ENCODE measurements at regions not wholly inside any gene's neighbourhood (a gene's known extent, or its start where the extent isn't known, plus 50 kb on each side); places are given as distances from the start of the nearest gene placed in this dataset.

DNA sequence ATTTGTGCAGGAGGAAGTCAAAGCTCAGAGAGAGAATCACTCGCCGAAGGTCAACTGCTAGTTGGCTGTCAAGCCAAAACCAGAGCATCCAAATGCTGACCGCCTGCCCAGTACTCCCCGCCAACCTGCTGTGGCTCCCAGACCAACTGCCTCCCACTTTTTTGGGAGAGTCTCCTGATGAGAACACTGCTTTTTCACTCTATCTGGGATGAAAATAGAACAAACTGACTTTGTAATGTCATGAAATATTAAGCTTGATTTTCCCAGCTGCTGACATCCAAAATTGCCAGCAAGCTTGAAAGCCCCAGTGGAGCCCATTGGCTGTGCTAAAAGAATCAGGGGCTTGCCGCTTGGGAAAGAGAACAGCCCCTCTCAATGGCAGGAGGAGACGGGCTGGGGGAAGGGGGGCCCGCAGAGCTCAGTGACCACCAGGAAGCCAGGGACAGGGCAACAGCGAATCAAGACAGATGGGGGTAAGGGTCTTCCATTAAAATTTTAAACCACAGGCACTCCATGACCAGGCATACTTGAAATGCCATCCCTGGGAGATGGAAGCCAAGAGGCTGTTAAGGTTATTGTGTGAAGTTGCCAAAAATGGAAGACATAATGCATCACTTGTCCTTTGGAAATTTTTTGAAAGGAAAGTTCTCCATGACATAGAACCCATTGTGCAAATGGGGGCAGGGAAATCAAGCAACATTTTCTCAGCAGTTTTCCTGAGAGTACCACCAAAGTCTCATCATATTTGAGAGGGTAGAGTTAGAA lies 125.7 kb upstream of the CDH5 start:
- no peak for DNase-seq

DNA sequence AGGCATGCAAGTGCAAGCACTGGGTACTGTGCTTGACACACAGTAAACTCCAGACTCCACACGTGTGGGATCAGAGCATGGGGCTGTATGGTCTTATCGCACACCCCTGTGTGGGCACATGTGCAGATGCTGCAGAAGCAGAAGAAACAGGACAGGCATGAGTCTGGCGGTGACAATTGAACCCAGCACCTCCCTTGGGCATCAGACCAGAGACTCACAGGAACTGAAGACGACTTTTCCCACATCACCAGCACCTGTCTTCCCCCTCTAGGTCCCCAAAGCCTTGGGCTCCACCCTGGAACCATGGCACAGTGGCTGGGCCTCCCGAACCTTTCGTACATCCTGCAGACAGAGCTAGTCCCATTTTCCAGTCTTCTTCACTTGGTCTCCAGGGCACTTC lies 126.4 kb upstream of the CDH5 start:
- no peak for DNase-seq

DNA sequence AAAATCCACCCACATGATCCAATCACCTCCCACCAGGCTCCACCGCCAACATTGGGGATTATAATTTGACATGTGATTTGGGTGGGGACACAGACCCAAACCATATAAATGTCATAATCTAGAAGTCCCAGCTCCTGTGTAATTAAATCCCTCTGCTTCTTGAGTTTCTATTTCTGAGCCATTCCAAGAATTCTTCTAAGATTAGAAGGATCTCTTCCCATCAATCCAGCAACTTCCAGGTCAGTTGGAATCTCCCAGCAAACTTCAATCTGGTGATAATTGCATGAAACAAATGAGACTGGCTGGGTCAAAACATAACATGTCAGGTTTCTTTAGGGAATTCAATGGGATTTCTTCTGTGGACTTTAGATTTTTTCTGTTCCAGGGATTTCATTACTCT lies 127.8 kb upstream of the CDH5 start:
- DNase-seq: no peak

DNA sequence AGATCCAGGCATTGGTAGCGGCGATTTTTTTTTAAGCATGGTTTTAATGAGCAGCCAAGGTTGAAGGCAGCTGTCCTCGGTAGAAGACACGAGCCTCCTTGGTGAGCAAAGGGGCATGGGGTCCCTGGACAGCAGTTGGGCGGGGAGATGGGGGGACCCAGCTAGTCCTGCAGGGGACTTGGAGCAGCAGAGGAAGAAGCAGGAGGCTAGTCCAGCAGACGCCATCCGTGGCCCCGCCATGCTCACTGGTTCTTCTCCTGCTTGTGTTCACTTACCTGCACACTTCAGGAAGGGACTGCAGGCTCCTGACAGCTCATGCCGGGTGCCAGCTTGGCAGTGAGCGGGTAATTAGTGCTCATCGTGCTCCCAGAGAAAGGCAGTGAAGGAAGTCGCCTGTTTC lies 130.2 kb upstream of the CDH5 start:
- no peak for DNase-seq

DNA sequence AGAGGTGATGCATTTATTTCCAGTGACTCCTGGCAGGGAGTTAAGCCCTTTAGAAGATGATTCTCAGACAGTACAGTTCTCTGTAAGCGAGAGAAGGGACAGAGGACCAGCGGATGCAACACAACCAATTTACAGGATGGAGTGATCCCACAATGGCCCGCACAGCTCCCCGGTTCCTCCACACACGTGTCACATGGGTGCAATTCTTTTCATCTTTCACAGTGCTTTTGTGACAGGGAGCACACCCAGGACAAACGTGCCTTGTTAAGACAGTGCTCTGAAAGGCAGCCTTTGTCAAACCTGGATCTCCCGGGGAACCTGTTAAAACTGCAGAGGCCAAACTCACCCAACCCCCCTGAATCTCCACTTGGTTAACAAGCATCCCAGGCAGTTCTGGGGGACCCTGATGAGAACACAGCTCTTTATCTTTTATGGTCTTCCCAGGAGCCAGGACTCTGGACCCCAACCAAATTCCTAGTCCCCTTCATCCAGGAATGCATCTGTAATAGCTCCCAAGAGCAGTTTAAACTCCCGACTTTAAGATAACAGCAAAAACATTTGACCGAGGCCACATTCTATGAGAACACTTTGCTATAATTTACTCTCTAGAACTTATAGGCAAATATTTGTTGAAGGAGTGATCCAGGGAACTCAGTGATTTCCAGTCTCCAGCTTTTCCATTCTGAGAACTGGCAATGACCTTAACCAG lies 134.9 kb upstream of the CDH5 start:
- no peak for DNase-seq

DNA sequence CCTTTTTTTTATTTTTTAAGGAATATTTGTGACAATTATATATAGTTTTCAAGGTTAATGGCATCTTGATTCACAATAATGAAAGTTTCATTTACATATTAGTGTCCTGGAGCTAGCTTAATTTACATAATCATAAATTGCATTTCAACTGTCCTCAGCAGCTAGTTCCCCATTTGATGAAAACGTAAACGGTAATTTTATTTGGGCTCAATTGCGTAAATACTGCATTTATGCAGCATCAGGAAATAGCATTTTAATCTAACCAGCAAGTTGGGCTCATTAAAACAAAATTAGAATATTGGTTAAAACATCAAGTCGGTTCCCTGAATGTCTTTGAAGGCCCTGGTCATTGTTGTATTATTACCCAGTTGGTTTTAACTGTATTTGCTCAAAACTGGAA lies 136.8 kb upstream of the CDH5 start:
- no peak for DNase-seq

DNA sequence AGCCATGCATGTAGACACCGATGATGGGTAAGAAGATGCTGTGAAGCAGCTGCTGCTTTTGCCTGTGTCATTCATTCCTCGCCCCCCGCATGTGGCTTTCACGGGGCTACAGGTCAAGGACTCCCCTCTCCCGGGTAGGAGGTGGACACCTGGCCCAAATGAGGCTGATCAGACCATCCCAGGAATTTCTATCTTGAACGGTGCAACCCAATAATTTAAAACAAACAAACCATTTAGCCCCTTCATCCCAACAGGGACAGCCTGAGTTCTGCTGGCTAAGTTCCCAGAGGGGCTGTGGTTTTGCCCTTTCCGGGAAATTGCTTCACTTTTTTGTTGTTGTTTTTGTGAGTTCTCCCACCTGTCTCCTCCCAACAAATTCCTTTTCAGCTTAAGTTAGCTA lies 137.7 kb upstream of the CDH5 start:
- DNase-seq: no peak

DNA sequence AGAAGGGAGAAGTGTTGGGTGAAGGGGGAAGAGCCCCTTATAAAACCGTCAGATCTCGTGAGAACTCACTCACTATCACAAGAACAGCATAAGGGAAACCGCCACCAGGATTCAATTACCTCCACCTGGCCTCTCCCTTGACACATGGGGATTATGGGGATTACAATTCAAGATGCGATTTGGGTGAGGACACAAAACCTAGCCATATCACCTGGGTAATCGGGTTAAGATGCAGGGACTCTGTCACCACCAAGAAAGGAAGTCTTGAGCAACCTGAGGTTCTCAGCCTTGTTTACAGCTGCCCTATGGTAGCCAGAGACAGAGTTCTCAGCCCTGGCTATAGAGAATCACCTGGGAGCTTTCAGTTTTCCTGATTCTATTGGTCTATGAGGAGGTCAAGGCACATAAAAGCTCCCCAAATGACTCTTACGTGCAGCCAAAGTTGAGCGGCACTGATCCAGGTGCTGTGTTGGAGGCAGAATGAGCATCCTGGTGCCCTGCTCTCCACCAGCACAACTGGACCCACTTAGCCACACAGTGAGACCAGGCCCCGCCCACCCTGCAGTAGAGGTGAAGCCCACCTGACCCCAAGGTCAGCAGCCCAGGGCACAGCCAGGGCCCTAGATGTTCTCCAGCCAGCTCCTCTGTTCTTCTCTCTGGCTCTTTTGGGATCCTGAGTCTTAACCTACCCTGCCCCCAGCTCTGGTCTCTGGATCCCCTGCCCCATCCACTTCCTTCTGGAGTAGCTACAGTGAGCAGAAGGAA lies 138.5 kb upstream of the CDH5 start:
- DNase-seq: no peak

DNA sequence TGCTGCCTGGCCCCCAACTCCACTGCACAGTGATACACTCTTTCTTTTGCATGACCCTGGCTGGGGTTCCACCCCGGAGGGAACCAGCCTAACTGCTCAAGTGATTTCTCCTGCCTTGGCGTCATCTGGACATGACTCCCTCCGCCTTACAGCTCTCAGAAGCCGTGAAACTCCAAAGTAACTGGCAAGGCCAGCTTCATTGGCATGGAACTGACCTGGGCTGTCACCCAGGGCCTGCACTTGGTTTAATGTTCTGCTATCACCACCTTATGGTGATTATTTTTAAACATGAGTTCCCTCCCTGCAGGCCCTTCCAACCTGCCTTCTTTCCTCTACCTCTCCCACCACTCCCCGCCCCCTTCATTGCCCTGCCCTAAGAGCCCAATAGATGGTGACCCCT lies 139.7 kb upstream of the CDH5 start:
- no peak for DNase-seq

DNA sequence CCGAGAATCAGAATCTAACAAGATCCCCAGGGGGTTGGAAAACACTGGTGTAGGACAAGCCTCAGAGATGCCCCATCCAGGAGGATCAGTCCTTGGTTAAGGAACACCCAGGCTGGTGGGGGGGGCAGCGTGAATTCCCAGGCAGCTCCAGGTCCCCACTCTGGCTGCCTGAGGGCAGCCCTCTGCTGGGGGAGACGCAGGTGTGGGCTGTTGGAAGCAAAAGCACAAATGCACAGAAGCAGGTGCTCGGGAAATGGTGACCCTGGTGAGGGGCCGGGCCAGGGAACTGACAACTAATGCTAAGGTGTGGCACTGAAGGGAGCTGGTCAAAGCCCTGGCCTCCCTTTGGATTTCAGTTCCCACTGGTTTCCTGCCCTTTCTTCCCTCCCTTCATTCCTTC lies 140.8 kb upstream of the CDH5 start:
- no peak for DNase-seq

DNA sequence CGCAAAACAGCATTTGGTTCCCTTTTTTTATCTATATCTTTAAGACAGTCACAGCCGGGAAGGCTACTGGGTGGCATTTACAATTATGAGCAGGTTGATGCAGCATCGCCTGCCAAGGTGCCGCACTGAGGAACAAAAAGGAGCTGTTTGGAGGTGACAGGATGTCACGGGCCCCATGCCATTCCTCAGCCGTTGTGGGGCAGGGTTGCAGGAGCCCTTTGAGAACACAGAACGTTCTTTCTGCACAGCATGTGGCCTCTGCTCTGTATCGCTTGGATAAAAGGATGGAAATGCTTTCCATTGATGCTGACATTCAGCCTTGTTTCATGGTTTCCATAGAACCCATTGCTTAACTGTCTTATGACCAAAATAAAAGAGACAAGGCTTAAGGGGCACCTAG lies 141.9 kb upstream of the CDH5 start:
- no peak for DNase-seq

DNA sequence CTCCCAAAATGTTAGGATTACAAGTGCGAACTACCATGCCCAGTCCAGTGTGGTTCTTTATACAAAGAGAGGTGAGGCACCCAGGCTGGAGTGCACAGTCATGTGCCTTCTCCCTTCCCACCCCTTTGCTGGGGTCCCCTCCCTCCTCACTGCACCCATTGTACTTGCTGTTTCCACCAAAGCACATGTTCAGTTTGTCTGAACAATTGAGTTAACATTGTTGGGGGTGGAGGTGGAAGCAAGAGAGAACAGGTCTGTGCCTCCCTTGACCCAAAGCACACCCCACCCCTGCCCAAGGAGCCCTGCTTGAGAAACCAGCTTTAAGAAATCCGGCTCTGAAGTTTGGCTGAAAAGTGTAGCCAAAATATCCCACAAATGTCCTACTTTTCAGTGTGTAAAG lies 142.3 kb upstream of the CDH5 start:
- DNase-seq: no peak

DNA sequence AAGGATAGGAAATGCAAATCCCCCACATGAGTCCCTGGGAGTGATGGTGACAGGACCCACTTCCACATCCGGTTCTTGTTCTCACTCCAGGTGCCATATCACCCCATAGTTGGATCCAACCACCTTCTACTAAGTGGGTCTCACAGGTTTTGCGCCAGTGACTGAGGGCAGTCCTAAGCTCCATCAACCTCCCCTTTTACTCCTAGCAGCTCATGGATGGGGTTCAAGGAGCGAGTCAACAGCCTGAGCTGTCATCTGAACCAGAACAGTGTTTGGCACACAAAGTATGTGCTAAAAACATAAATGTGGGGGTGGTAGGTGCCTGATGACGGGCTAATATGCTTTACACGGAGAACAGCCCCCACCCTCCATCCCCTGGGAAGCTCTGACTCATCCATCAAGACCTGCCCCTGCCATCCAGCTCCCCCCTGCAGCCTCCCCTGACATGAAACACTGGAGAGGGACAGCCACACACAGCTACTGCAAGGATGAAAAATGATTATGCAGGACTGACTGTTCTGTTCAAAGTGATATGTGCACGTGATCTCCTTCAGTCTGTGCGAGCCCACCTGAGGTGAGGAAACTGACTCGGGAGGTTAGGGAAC lies 143.2 kb upstream of the CDH5 start:
- DNase-seq: no peak

DNA sequence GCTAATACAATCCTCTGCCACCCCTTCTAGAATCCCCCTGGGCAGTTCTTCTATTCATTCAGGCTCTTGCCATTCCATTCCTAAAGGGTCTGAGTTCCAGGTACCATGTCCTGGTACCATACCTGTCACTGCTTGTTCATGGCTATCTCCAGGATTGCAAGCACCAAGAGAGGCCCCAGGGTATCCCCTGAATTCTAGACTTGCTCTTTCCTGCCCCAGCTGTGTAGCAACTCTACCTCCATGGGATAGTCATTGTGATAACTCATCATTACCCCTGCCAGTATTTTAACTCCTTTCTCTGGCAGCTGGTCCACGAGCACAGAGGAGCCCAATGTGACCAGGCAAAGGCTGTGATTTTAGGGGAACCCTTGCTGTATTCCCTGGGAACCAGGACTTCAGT lies 143.7 kb upstream of the CDH5 start:
- no peak for DNase-seq

DNA sequence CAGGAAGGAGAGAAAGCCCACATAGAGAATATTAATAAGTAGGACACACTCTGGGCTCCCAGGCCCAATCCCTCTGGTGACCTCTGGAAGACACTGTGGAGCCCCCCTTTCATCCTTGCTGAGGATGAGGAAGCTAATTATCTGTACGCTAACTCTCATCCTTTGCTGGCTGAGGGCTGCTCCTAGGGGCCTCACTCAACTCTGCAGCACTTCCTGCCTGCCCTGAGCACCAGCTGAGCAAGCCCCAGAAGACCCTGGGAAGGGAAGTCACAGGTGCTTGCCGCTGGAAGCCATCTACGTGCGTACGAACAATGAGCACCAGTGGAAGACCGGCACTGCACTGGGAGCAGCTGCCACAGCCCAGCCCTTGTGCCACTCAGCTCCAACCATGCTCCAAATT lies 145.8 kb upstream of the CDH5 start:
- no peak for DNase-seq

DNA sequence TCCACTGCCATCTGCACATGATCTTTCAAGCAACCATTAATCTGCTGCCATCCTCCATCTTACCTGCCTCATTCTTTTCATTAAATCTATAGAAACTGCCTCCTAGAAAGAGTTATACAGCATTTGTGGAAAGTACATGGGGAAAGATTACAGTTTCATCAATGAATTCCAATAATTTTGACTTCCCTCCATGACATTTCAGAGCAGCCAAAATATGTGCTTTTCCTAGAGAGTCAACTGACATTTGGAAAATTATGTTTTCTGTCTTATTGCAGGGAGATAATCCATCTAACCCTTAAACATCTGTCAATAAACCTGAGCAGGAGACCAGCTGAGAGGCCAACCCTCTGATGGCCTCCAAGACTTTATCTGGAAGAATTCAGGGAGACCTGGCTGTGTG lies 147.0 kb upstream of the CDH5 start:
- DNase-seq: no peak

DNA sequence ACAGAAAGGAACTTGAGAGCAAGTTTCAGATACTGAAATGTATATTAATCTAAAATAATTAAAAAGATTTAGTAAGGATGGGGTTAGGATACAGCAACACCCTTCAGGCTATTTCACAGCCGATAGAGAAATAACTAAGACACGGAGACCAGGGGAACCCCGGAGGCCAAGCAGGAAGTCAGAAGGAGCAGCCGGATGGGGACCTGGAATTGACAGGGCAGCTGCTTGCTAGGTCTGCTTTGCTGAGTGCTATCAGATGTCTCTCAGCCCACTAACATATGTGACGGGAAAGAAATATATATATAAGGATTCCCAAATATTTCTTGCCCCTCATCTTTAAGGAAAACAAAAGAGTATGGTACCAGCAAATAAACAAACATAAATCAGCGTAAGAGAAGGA lies 154.1 kb upstream of the CDH5 start:
- no peak for DNase-seq

DNA sequence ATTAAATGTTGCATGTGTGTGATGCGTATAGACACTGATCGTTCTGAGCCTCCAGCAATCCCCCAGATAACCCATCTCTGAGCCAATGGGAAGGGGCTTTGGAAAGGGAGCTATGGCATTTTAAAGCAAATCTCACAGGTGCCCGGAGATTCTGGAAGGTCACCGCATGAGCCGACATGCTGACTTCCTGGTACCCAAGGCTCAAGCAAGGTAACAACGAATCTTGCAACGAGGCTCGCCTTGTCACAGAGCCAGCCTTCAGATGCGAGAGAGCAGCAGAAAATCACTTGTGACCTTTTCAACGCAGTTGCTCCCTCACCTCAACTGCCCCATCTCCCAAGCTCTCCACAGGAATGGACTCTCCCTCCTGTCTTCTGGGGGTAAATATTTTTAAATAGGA lies 154.8 kb upstream of the CDH5 start:
- no peak for DNase-seq

DNA sequence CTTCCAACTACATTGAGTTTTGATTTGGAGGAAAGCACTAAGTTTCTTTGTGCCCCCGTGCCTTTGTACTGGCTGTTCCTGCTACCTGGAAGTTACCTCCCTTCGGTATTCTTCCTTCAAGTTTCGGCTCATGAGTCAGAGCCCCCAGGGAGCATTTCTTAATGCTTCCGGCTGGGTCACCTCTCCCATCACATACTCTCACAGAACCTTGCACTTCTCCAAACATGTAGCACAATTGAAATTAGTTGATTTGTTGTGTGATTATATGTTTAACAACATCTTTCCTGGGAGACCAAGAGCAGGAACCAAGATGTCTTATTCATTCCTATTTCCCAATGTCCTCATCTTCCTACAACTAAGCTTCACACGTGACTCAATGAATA lies 158.6 kb upstream of the CDH5 start:
- DNase-seq: no peak

DNA sequence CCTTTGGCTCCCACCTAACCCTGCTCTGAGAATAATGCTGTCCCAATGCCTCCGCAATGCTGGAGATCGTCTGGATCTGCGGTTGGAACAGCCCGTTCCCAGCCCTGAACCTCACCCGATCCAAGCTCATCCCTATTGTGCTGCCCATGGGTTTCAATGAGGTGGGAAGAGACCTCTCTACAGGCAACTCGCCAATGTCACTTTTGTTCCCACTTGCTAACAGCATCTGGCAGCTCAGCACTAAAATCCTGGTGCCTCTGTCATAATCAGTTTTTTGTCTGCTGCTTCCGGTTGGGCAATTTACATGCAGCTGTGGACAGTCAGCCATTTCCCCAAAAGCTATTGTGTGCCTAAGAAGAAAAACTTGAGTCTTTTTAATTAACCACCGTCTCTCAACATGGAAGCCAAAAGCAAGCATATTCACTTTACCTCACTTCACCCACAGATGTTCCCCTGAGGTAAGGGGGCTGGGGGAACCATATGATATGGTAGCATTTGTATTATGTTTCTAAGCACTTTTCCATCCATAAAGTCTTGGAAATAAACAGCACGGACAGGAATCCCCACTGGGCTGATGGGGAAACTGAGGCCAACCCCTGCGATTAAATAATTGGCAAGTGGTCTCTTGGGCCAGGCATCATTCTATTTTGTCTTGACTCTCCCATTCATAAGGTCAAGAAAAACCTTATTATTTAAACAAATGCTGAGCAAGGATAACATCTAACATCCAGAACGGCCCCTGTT lies 159.2 kb upstream of the CDH5 start:
- DNase-seq: no peak

DNA sequence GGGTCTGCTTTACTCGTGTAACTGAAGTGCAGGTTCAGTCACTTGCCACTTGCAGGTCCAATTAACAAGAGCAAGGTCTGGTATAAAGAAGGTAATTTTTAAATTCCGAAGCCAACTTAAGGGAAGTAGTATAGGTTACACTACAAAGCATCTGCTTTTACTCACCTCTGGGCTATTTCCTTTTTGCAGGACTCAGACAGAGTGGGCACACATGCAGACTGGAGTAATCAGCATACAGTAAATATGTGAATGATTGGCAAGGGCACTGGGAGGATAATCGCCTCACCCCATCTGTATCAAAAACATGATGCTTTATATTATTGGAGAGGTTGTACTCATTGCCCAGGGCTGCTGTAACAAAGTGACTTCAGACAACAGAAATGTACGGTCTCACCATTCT lies 160.1 kb upstream of the CDH5 start:
- no peak for DNase-seq

DNA sequence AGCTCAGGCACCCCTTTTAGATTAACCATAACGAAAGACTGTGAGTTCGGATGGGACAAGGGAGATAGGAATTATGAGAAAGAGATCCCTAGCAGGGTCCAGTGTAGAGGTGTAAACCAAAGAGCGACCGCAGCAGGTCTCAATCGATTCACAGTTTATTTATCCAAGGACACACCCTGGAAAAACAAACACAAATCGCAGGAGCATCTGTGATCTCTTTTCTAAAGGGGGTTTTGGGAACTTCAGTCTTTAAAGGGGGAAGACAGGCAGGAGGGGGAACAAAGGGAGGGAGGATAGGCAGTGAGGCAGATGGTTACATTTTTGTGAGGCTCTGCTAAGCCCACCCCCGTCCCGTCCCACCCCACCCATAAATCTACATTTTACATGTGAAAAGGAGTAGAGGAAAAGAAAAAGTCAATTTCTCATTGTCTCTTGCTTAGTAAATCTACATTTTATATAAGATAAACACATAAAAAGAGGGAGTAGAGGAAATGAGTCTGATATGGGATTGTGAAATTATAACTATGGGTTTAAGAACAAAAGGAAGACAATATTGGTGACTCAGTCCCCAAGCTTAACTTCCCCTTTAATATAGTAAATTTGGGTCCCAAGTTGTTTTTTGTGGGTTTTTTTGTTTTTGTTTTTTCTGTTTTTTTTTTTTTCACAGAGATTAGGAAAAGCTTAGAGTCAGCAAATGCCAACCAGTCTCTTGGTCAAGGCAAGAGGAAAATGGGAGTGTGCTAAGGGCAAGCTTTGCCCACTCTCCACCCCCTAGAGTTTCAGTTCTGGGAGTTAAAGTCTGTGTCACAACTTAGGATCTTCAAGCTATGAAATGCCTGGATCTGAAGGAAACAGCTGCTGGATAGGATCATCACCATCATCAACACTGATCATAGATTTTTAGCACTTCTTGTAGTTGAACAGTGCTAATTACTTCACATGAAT lies 160.9 kb upstream of the CDH5 start:
- DNase-seq: no peak
